Endodermal cell (in vitro differentiated cells): ENCODE measurements at regions not wholly inside any gene's neighbourhood (a gene's known extent, or its start where the extent isn't known, plus 50 kb on each side); places are given as distances from the start of the nearest gene placed in this dataset.
"Not testable (repeated sequence)": the region's sequence is repeated elsewhere in the genome, so short reads cannot be mapped to it uniquely, and the experiment has no call there.

Experiments used
- DNase-seq: peaks from one replicate; pipeline ENCODE4 v3.0.0-alpha.2; 2017
- H3K27ac ChIP-seq: 2 replicates; pipeline ENCODE4 v1.5.1; 2013; ENCODE audit warnings: mild to moderate bottlenecking, low read depth, low read length, moderate library complexity
- H3K27me3 ChIP-seq: 2 replicates; pipeline ENCODE4 v1.6.1; 2013; ENCODE audit warnings: mild to moderate bottlenecking, low read length, moderate library complexity; ENCODE audit not compliant: insufficient read depth, control insufficient read depth, poor library complexity, severe bottlenecking
- H3K36me3 ChIP-seq: 2 replicates; pipeline ENCODE4 v1.7.0; 2013; ENCODE audit warnings: mild to moderate bottlenecking, low read length, moderate library complexity; ENCODE audit not compliant: control insufficient read depth, insufficient read depth
- H3K4me1 ChIP-seq: one replicate; pipeline ENCODE4 v1.7.0; 2013; ENCODE audit warnings: low read length; ENCODE audit not compliant: control insufficient read depth, insufficient read depth
- H3K4me3 ChIP-seq: 2 replicates; pipeline ENCODE4 v1.5.1; 2013; ENCODE audit warnings: mild to moderate bottlenecking, low read length, moderate library complexity
- H3K9ac ChIP-seq: 2 replicates; pipeline ENCODE4 v1.6.1; 2013; ENCODE audit warnings: mild to moderate bottlenecking, low read length, moderate library complexity; ENCODE audit not compliant: poor library complexity, severe bottlenecking; ENCODE audit errors: extremely low read depth
- H3K9me3 ChIP-seq: 2 replicates; pipeline ENCODE4 v1.6.1; 2013; ENCODE audit warnings: mild to moderate bottlenecking, low read length, moderate library complexity; ENCODE audit not compliant: control insufficient read depth
- H3K27ac Mint-ChIP-seq: 2 replicates; pipeline ENCODE4 v1.8.0; 2020; ENCODE audit warnings: mixed read lengths
- H3K27me3 Mint-ChIP-seq: 2 replicates; pipeline ENCODE4 v1.8.0; 2021; ENCODE audit warnings: mild to moderate bottlenecking, mixed read lengths; ENCODE audit not compliant: insufficient read depth
- H3K36me3 Mint-ChIP-seq: 2 replicates; pipeline ENCODE4 v1.8.0; 2020; ENCODE audit warnings: low read depth, mixed read lengths
- H3K4me1 Mint-ChIP-seq: 2 replicates; pipeline ENCODE4 v1.8.0; 2020; ENCODE audit warnings: mixed read lengths
- H3K4me3 Mint-ChIP-seq: 2 replicates; pipeline ENCODE4 v1.8.0; 2020; ENCODE audit warnings: mild to moderate bottlenecking, moderate library complexity, mixed read lengths
- H3K9me3 Mint-ChIP-seq: 2 replicates; pipeline ENCODE4 v1.8.0; 2020; ENCODE audit warnings: mild to moderate bottlenecking, mixed read lengths
- WGBS, 2 experiments: methylation state at CpG; one replicate each; pipeline versions ENCODE4 v1.1.5 to v1.1.7; 2013; ENCODE audit warnings: missing lambda C conversion rate in 2 of 2, mixed read lengths in 1 of 2; ENCODE audit not compliant: insufficient coverage in 1 of 2, insufficient read length in 1 of 2; 5-methylcytosine and 5-hydroxymethylcytosine counted together
- TF ChIP-seq, protein P1 (sequence below): fragments of 200-600 bp; sonication (generic); conservative IDR thresholded peaks from 2 replicates; pipeline ENCODE4 v1.5.0; 2021; ENCODE audit warnings: antibody characterized with exemption, mild to moderate bottlenecking

- no peak for DNase-seq
- Histone ChIP-seq H3K27me3 (no peaks in the 10 kb centered on the region), H3K36me3 (no peaks in the 10 kb centered on the region), H3K9ac (no peak overlapping the region), H3K4me1 (no peaks in the 10 kb centered on the region), H3K27ac (no peak overlapping the region), H3K4me3 (no peak overlapping the region), H3K9me3 (no peaks in the 10 kb centered on the region)
- Mint-ChIP-seq H3K9me3 (peaks cover 3% of the 10 kb centered on the region), H3K4me1 (peaks cover 5% of the 10 kb centered on the region), H3K4me3 (no peak overlapping the region), H3K27ac (no peak overlapping the region), H3K27me3 (no peaks in the 10 kb centered on the region), H3K36me3 (peaks cover 14% of the 10 kb centered on the region)
- 93 to 100% methylated on average over 1 of the region's 1 CpG for WGBS, 2 experiments
- TF ChIP-seq, protein P1, sequence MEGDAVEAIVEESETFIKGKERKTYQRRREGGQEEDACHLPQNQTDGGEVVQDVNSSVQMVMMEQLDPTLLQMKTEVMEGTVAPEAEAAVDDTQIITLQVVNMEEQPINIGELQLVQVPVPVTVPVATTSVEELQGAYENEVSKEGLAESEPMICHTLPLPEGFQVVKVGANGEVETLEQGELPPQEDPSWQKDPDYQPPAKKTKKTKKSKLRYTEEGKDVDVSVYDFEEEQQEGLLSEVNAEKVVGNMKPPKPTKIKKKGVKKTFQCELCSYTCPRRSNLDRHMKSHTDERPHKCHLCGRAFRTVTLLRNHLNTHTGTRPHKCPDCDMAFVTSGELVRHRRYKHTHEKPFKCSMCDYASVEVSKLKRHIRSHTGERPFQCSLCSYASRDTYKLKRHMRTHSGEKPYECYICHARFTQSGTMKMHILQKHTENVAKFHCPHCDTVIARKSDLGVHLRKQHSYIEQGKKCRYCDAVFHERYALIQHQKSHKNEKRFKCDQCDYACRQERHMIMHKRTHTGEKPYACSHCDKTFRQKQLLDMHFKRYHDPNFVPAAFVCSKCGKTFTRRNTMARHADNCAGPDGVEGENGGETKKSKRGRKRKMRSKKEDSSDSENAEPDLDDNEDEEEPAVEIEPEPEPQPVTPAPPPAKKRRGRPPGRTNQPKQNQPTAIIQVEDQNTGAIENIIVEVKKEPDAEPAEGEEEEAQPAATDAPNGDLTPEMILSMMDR, result no peak
Measured at GRCh38 chr10:45545150-45545549, 127.4 kb downstream of the ZFAND4 start.

DNA sequence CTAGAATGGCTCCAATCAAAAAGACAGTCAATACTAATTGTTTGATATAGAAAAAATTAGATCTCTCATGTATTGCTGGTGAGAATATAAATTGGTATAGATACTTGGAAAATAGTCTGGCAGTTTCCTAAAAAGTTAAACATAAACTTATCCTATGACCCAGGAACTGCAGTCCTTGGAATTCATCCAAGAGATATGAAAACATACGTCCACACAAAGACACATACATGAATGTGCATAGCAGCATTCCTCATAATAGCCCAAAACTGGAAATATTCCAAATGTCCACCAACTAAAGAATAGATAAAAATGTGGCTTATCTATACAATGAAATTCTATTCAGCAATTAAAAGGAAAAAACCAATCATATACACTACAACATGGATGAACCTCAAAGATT lies 128.4 kb downstream of the ZFAND4 start:
- DNase-seq, result no peak
- H3K4me3 Mint-ChIP-seq, result no peak overlapping the region
- Histone ChIP-seq H3K4me3 (no peak overlapping the region), H3K27ac (no peak overlapping the region), H3K36me3 (no peaks in the 10 kb centered on the region), H3K27me3 (no peaks in the 10 kb centered on the region), H3K4me1 (no peaks in the 10 kb centered on the region), H3K9ac (no peak overlapping the region), H3K9me3 (no peaks in the 10 kb centered on the region)
- WGBS, 2 experiments, result 92% methylated on average over 1 of the region's 1 CpG; no CpG with 5 or more reads in 1 of the 2 experiments
- peaks cover 5% of the 10 kb centered on the region for H3K4me1 Mint-ChIP-seq
- no peaks in the 10 kb centered on the region for H3K27me3 Mint-ChIP-seq
- TF ChIP-seq, protein P1, result no peak
- H3K36me3 Mint-ChIP-seq, result peaks cover 8% of the 10 kb centered on the region
- no peak overlapping the region for H3K27ac Mint-ChIP-seq
- peaks cover 3% of the 10 kb centered on the region for H3K9me3 Mint-ChIP-seq

- not testable (repeated sequence) for H3K36me3 Mint-ChIP-seq, H3K27ac ChIP-seq, H3K4me1 Mint-ChIP-seq, DNase-seq, H3K27me3 Mint-ChIP-seq, H3K4me1 ChIP-seq, H3K9ac ChIP-seq, H3K27me3 ChIP-seq, H3K9me3 Mint-ChIP-seq, H3K4me3 Mint-ChIP-seq, H3K9me3 ChIP-seq, H3K4me3 ChIP-seq, H3K36me3 ChIP-seq, H3K27ac Mint-ChIP-seq
- 97% methylated on average over 3 of the region's 5 CpGs; no CpG with 5 or more reads in 1 of the 2 experiments for WGBS, 2 experiments
Measured at GRCh38 chr10:45541032-45541431, 131.5 kb downstream of the ZFAND4 start.

DNA sequence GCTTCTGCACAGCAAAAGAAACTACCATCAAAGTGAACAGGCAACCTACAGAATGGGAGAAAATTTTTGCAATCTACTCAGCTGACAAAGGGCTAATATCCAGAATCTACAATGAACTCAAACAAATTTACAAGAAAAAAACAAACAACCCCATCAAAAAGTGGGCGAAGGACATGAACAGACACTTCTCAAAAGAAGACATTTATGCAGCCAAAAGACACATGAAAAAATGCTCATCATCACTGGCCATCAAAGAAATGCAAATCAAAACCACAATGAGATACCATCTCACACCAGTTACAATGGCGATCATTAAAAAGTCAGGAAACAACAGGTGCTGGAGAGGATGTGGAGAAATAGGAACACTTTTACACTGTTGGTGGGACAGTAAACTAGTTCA lies 132.0 kb downstream of the ZFAND4 start:
- not testable (repeated sequence) for H3K36me3 ChIP-seq, H3K9me3 ChIP-seq, H3K9me3 Mint-ChIP-seq, H3K27me3 ChIP-seq, H3K4me3 ChIP-seq, DNase-seq, H3K4me1 ChIP-seq, H3K4me1 Mint-ChIP-seq, H3K27ac ChIP-seq, H3K4me3 Mint-ChIP-seq, H3K27ac Mint-ChIP-seq, H3K36me3 Mint-ChIP-seq, H3K9ac ChIP-seq, H3K27me3 Mint-ChIP-seq
- 100% methylated on average over 1 of the region's 2 CpGs; no CpG with 5 or more reads in 1 of the 2 experiments for WGBS, 2 experiments

GRCh38 chr10:45539569-45539968 lies 133.0 kb downstream of the ZFAND4 start:
- DNase-seq, H3K9me3 Mint-ChIP-seq, H3K27me3 ChIP-seq, H3K36me3 ChIP-seq, H3K36me3 Mint-ChIP-seq, H3K4me1 ChIP-seq, H3K9ac ChIP-seq, H3K27ac Mint-ChIP-seq, H3K4me3 Mint-ChIP-seq, H3K27me3 Mint-ChIP-seq, H3K9me3 ChIP-seq, H3K27ac ChIP-seq, H3K4me3 ChIP-seq, H3K4me1 Mint-ChIP-seq: not testable (repeated sequence)
- 80% methylated on average over 1 of the region's 1 CpG; no CpG with 5 or more reads in 1 of the 2 experiments for WGBS, 2 experiments
